Hepatocyte (in vitro differentiated cells): ENCODE measurements at regions not wholly inside any gene's neighbourhood (a gene's known extent, or its start where the extent isn't known, plus 50 kb on each side); places are given as distances from the start of the nearest gene placed in this dataset.

Experiments used
- DNase-seq: peaks from one replicate; pipeline ENCODE4 v3.0.0-alpha.2; 2016; ENCODE audit warnings: low spot score
- H2AFZ ChIP-seq: fragments of 200-600 bp; sonication (generic); 2 replicates; pipeline ENCODE4 v1.6.0; 2016; ENCODE audit warnings: antibody characterized with exemption, mild to moderate bottlenecking
- H3K27ac ChIP-seq: fragments of 200-600 bp; sonication (generic); 2 replicates; pipeline ENCODE4 v1.5.1; 2016; ENCODE audit warnings: mild to moderate bottlenecking
- H3K27me3 ChIP-seq: fragments of 200-600 bp; sonication (generic); 2 replicates; pipeline ENCODE4 v1.6.1; 2016
- H3K36me3 ChIP-seq: fragments of 200-600 bp; sonication (generic); replicated peaks from 2 replicates; pipeline ENCODE4 v1.5.1; 2016; ENCODE audit warnings: low read depth; ENCODE audit not compliant: insufficient read depth
- H3K4me1 ChIP-seq: fragments of 200-600 bp; sonication (generic); 2 replicates; pipeline ENCODE4 v1.5.1; 2016; ENCODE audit warnings: mild to moderate bottlenecking, moderate library complexity; ENCODE audit not compliant: insufficient read depth
- H3K4me2 ChIP-seq: fragments of 200-600 bp; sonication (generic); 2 replicates; pipeline ENCODE4 v1.6.0; 2016
- H3K4me3 ChIP-seq: fragments of 200-600 bp; sonication (generic); 2 replicates; pipeline ENCODE4 v1.5.1; 2016; ENCODE audit warnings: mild to moderate bottlenecking
- H3K79me2 ChIP-seq: fragments of 200-600 bp; sonication (generic); 2 replicates; pipeline ENCODE4 v1.6.0; 2017; ENCODE audit warnings: mild to moderate bottlenecking
- H3K9me2 ChIP-seq: fragments of 200-600 bp; sonication (generic); replicated peaks from 2 replicates; pipeline ENCODE4 v1.6.0; 2017; ENCODE audit warnings: mild to moderate bottlenecking; ENCODE audit not compliant: insufficient read depth
- H3K9me3 ChIP-seq: fragments of 200-600 bp; sonication (generic); 2 replicates; pipeline ENCODE4 v1.5.1; 2016; ENCODE audit warnings: low read depth, mild to moderate bottlenecking
- H4K20me1 ChIP-seq: fragments of 200-600 bp; sonication (generic); 2 replicates; pipeline ENCODE4 v1.6.0; 2016; ENCODE audit warnings: mild to moderate bottlenecking; ENCODE audit not compliant: insufficient read depth, poor library complexity, severe bottlenecking
- EZH2 ChIP-seq: fragments of 200-600 bp; sonication (generic); IDR thresholded peaks from 2 replicates; pipeline ENCODE4 v1.6.1; 2016; ENCODE audit warnings: antibody characterized with exemption, mild to moderate bottlenecking, borderline replicate concordance
- EZH2phosphoT487 ChIP-seq: fragments of 200-600 bp; sonication (generic); IDR thresholded peaks from one replicate; pipeline ENCODE4 v1.6.1; 2018; ENCODE audit warnings: antibody characterized with exemption, mild to moderate bottlenecking, low read depth, moderate library complexity; ENCODE audit not compliant: unreplicated experiment, severe bottlenecking
- WGBS: methylation state at CpG from one replicate; pipeline ENCODE4 v1.1.6; 2016; ENCODE audit warnings: low lambda C conversion rate; ENCODE audit errors: missing lambda C conversion rate; 5-methylcytosine and 5-hydroxymethylcytosine counted together
- TF ChIP-seq, protein P1 (sequence below): fragments of 200-600 bp; sonication (generic); IDR thresholded peaks from 2 replicates; pipeline ENCODE4 v1.5.1; 2016; ENCODE audit warnings: antibody characterized with exemption, mild to moderate bottlenecking; ENCODE audit not compliant: poor library complexity

DNA sequence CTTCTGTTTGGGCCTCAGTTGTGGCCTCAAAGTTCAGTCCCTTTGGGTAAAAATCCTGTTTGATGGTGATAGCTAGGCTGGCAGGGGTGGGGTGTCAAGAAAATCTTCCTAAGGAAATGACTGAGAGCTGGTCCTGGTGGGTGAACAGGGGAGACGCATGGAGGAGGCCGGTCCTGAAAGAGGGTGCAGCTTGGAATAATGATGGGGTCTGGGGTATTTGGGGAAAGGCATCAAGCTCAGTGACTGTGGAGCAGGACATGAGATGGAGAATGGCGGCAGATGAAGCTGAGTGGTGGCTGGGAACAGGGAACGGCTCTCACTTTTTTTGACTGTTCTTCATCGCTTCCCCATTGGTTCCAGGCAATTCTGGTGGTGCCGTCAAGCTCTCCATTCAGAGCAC is 140.7 kb upstream of the PKDCC start:
- Histone ChIP-seq H3K9me3 (no peaks in the 10 kb centered on the region), H2AFZ (no peak overlapping the region), H3K9me2 (no peaks in the 10 kb centered on the region), H3K4me3 (no peak overlapping the region), H3K27ac (peak overlapping the region; percentile 78), H3K4me1 (peaks cover 20% of the 10 kb centered on the region), H3K36me3 (no peaks in the 10 kb centered on the region), H3K4me2 (peak overlapping the region; percentile 58), H4K20me1 (no peaks in the 10 kb centered on the region), H3K79me2 (no peaks in the 10 kb centered on the region), H3K27me3 (no peaks in the 10 kb centered on the region)
- WGBS = 94% methylated on average over 6 of the region's 6 CpGs
- DNase-seq = no peak
- no peak for TF ChIP-seq EZH2
- TF ChIP-seq, protein P1, sequence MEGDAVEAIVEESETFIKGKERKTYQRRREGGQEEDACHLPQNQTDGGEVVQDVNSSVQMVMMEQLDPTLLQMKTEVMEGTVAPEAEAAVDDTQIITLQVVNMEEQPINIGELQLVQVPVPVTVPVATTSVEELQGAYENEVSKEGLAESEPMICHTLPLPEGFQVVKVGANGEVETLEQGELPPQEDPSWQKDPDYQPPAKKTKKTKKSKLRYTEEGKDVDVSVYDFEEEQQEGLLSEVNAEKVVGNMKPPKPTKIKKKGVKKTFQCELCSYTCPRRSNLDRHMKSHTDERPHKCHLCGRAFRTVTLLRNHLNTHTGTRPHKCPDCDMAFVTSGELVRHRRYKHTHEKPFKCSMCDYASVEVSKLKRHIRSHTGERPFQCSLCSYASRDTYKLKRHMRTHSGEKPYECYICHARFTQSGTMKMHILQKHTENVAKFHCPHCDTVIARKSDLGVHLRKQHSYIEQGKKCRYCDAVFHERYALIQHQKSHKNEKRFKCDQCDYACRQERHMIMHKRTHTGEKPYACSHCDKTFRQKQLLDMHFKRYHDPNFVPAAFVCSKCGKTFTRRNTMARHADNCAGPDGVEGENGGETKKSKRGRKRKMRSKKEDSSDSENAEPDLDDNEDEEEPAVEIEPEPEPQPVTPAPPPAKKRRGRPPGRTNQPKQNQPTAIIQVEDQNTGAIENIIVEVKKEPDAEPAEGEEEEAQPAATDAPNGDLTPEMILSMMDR = no peak
- no peak for TF ChIP-seq EZH2phosphoT487

DNA sequence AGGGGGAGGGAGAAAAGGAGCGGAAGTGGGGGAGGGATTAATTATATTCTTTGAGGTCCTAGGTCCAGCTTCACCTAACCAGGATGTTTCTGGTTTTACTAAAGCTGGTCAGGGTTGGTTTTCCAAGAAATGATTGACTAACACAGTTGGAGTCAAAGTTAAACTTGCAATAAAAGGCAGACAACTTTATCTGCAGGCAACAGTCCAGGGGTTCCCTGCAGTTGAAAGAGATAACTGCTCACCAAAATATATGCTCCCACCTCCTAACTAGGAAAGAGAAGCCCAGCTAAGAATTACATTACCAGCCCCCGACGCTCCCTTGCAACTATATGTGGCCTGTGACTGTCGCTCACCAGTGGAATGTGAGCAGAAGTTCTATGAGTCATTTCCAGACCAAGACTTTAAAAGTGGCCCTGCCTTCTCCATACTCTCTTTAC is 140.0 kb upstream of the PKDCC start:
- Histone ChIP-seq H3K79me2 (no peaks in the 10 kb centered on the region), H3K27ac (peak overlapping the region; percentile 78), H3K9me3 (no peaks in the 10 kb centered on the region), H3K9me2 (no peaks in the 10 kb centered on the region), H2AFZ (no peak overlapping the region), H4K20me1 (no peaks in the 10 kb centered on the region), H3K36me3 (no peaks in the 10 kb centered on the region), H3K4me1 (peaks cover 20% of the 10 kb centered on the region), H3K4me3 (no peak overlapping the region), H3K27me3 (no peaks in the 10 kb centered on the region), H3K4me2 (peak overlapping the region; percentile 58)
- TF ChIP-seq EZH2 = no peak
- no peak for TF ChIP-seq EZH2phosphoT487
- TF ChIP-seq, protein P1 = no peak
- 37% methylated on average over 4 of the region's 4 CpGs for WGBS
- peak; percentile 44 for DNase-seq

DNA sequence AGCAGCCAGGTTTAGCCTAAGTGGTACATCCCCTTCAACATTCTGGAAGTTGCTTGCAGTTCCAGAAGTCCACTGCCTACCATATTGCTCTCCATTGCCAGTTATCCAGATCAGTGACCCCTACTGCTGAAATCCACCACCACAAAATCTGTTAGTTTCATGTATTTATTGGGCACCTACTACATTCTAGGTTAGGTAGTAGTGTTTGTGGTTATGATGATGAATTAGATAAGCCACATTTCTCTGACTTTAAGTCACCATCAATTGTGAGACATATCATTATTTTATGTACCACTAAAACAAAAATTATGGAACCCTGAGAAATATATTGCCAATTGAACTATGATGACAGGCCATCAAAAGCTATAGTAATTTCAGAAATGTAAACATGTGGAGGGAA is 139.5 kb upstream of the PKDCC start:
- Histone ChIP-seq H3K36me3 (no peaks in the 10 kb centered on the region), H3K27me3 (no peaks in the 10 kb centered on the region), H3K4me1 (peaks cover 20% of the 10 kb centered on the region), H3K9me3 (no peaks in the 10 kb centered on the region), H3K4me2 (no peak overlapping the region), H4K20me1 (no peaks in the 10 kb centered on the region), H3K27ac (no peak overlapping the region), H3K4me3 (no peak overlapping the region), H3K9me2 (no peaks in the 10 kb centered on the region), H2AFZ (no peak overlapping the region), H3K79me2 (no peaks in the 10 kb centered on the region)
- TF ChIP-seq EZH2 = no peak
- DNase-seq = no peak

DNA sequence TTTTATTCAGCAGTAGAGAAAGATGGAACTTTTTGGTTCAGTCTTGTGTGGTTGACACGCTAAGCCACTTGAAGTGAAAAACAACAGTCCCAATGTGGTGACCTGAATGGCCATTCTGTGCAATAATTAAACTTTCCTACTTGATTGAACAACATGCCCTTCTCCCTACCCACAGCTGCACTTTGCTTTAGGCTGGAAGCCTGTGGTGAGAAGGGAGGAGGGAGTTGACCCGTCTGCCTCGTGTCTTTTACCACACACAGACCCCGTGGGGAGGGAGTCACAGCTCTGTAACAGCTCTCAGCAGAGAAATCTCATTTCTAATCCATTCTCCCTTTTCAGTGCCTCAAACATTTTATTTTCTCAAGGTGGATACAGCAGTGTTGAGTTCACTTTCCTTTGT is 138.2 kb upstream of the PKDCC start:
- DNase-seq = no peak
- Histone ChIP-seq H3K9me2 (no peaks in the 10 kb centered on the region), H3K27me3 (no peaks in the 10 kb centered on the region), H2AFZ (no peak overlapping the region), H3K79me2 (no peaks in the 10 kb centered on the region), H3K36me3 (no peaks in the 10 kb centered on the region), H3K9me3 (no peaks in the 10 kb centered on the region), H3K4me3 (no peak overlapping the region), H3K4me2 (no peak overlapping the region), H3K27ac (no peak overlapping the region), H3K4me1 (peaks cover 20% of the 10 kb centered on the region), H4K20me1 (no peaks in the 10 kb centered on the region)
- TF ChIP-seq, protein P1 = no peak
- WGBS = 43% methylated on average over 4 of the region's 4 CpGs
